ENCODE measurements at regions not wholly inside any gene's neighbourhood (a gene's known extent, or its start where the extent isn't known, plus 50 kb on each side); places are given as distances from the start of the nearest gene placed in this dataset.

GRCh38 chr7:69502358-69502757 lies 95.9 kb upstream of the AUTS2 start:
- 89% methylated on average over 3 of the region's 3 CpGs for WGBS
- no peak for TF ChIP-seq CTCF (IDR thresholded peaks at IDR 0.05)
- no peak for TF ChIP-seq POLR2A (IDR thresholded peaks at IDR 0.05)
- no peak for TF ChIP-seq POLR2AphosphoS5 (IDR thresholded peaks at IDR 0.05)
- intact Hi-C loops (cut with DNase I): no loop called here

GRCh38 chr7:69504733-69505420 lies 93.4 kb upstream of the AUTS2 start:
- no peaks in the 10 kb centered on the region for H3K4me1 ChIP-seq (replicated peaks)
- intact Hi-C loops (cut with DNase I): no loop called here
- H3K36me3 ChIP-seq: no peaks in the 10 kb centered on the region
- no peak for DNase-seq (ENCODE audit: low spot score)
- H3K27me3 ChIP-seq (replicated peaks; ENCODE audit: insufficient read depth): no peaks in the 10 kb centered on the region
- no peaks in the 10 kb centered on the region for H3K9me3 ChIP-seq
- TF ChIP-seq POLR2A (IDR thresholded peaks at IDR 0.05): no peak
- 85% methylated on average over 8 of the region's 8 CpGs for WGBS
- no peak overlapping the region for H3K4me3 ChIP-seq
- H3K27ac ChIP-seq: no peak overlapping the region

More at GRCh38 chr7:69502358-69502757, 95.9 kb upstream of the AUTS2 start:
- Histone ChIP-seq H3K36me3 (no peaks in the 10 kb centered on the region), H3K4me1 (replicated peaks) (no peaks in the 10 kb centered on the region), H3K27me3 (replicated peaks; ENCODE audit: insufficient read depth) (no peaks in the 10 kb centered on the region), H3K4me3 (no peak overlapping the region), H3K9me3 (no peaks in the 10 kb centered on the region), H3K27ac (no peak overlapping the region)
- DNase-seq (ENCODE audit: low spot score): no peak

GRCh38 chr7:69508736-69509135 lies 89.5 kb upstream of the AUTS2 start:
- intact Hi-C loops (cut with DNase I): no loop called here
- Histone ChIP-seq H3K27ac (no peak overlapping the region), H3K27me3 (replicated peaks; ENCODE audit: insufficient read depth) (no peaks in the 10 kb centered on the region), H3K36me3 (no peaks in the 10 kb centered on the region), H3K4me1 (replicated peaks) (no peaks in the 10 kb centered on the region), H3K4me3 (no peak overlapping the region), H3K9me3 (no peaks in the 10 kb centered on the region)
- 93% methylated on average over 2 of the region's 2 CpGs for WGBS
- DNase-seq (ENCODE audit: low spot score): no peak
- TF ChIP-seq POLR2AphosphoS5 (IDR thresholded peaks at IDR 0.05): no peak
- no peak for TF ChIP-seq POLR2A (IDR thresholded peaks at IDR 0.05)
- TF ChIP-seq CTCF (IDR thresholded peaks at IDR 0.05): no peak

- Histone ChIP-seq H3K36me3 (no peaks in the 10 kb centered on the region), H3K9me3 (no peaks in the 10 kb centered on the region), H3K27me3 (replicated peaks; ENCODE audit: insufficient read depth) (no peaks in the 10 kb centered on the region), H3K27ac (no peak overlapping the region), H3K4me1 (replicated peaks) (no peaks in the 10 kb centered on the region), H3K4me3 (no peak overlapping the region)
- intact Hi-C loops (cut with DNase I): no loop called here
- DNase-seq (ENCODE audit: low spot score): no peak
- 92% methylated on average over 4 of the region's 4 CpGs for WGBS
- TF ChIP-seq CTCF (IDR thresholded peaks at IDR 0.05) (no peak), POLR2A (IDR thresholded peaks at IDR 0.05) (no peak), POLR2AphosphoS5 (IDR thresholded peaks at IDR 0.05) (no peak)
Measured at GRCh38 chr7:69510114-69510513, 88.2 kb upstream of the AUTS2 start.

- H3K27me3 ChIP-seq (replicated peaks; ENCODE audit: insufficient read depth): no peaks in the 10 kb centered on the region
- intact Hi-C loops (cut with DNase I): no loop called here
- no peak overlapping the region for H3K4me3 ChIP-seq
- no peaks in the 10 kb centered on the region for H3K4me1 ChIP-seq (replicated peaks)
- no peak overlapping the region for H3K27ac ChIP-seq
- DNase-seq (ENCODE audit: low spot score): no peak
- WGBS: 56% methylated on average over 6 of the region's 6 CpGs
- TF ChIP-seq POLR2AphosphoS5 (IDR thresholded peaks at IDR 0.05): no peak
- no peak for TF ChIP-seq CTCF (IDR thresholded peaks at IDR 0.05)
- TF ChIP-seq POLR2A (IDR thresholded peaks at IDR 0.05): no peak
- no peaks in the 10 kb centered on the region for H3K9me3 ChIP-seq
- no peaks in the 10 kb centered on the region for H3K36me3 ChIP-seq
Measured at GRCh38 chr7:69515495-69516212, 82.6 kb upstream of the AUTS2 start.
